Kidney (tissue), 13 donors: ENCODE measurements at regions not wholly inside any gene's neighbourhood (a gene's known extent, or its start where the extent isn't known, plus 50 kb on each side); places are given as distances from the start of the nearest gene placed in this dataset.

Experiments
- DNase-seq, 5 donors: peaks; one replicate each; pipeline ENCODE4 v3.0.0-alpha.2; 2013 to 2020
- FAIRE-seq: peaks from 2 replicates; lab custom pipeline; 2012; peaks lifted over from hg19 to GRCh38; lab: Jason Lieb, UNC
- H3K27ac ChIP-seq, 2 donors: one replicate each; pipeline ENCODE4 v1.7.0; 2013; ENCODE audit warnings: low read depth in 2 of 2, low read length in 2 of 2, inconsistent platforms in 1 of 2
- H3K27me3 ChIP-seq: one replicate; pipeline ENCODE4 v1.7.1; 2013; ENCODE audit warnings: low read length, inconsistent platforms; ENCODE audit not compliant: control insufficient read depth, insufficient read depth
- H3K36me3 ChIP-seq, 3 donors: one replicate each; pipeline versions ENCODE4 v1.7.0 to v1.7.1; 2013; ENCODE audit warnings: low read length in 3 of 3, control low read depth in 1 of 3, inconsistent platforms in 1 of 3; ENCODE audit not compliant: insufficient read depth in 3 of 3, control insufficient read depth in 2 of 3
- H3K4me1 ChIP-seq, 3 donors: one replicate each; pipeline versions ENCODE4 v1.7.0 to v1.7.1; 2013; ENCODE audit warnings: low read length in 3 of 3, inconsistent platforms in 1 of 3, low read depth in 1 of 3; ENCODE audit not compliant: control insufficient read depth in 2 of 3, insufficient read depth in 2 of 3
- H3K4me3 ChIP-seq, 3 donors: one replicate each; pipeline versions ENCODE4 v1.7.0 to v1.8.1; 2013; ENCODE audit warnings: low read length in 3 of 3, control low read depth in 1 of 3, inconsistent platforms in 1 of 3
- H3K9ac ChIP-seq, 3 donors: one replicate each; pipeline versions ENCODE4 v1.7.0 to v1.7.1; 2013; ENCODE audit warnings: low read length in 3 of 3, control low read depth in 1 of 3, inconsistent platforms in 1 of 3
- H3K9me3 ChIP-seq, 3 donors: one replicate each; pipeline versions ENCODE4 v1.7.0 to v1.7.1; 2013; ENCODE audit warnings: low read length in 3 of 3, control low read depth in 1 of 3, inconsistent platforms in 1 of 3; ENCODE audit not compliant: control insufficient read depth in 2 of 3, insufficient read depth in 1 of 3
- intact Hi-C: fragments of 100-400 bp; cut with DNase I; formaldehyde crosslinking; loops from one replicate; pipeline ENCODE4 v1.11.1; 2022
- TF ChIP-seq, protein P1 (sequence below): IDR thresholded peaks from 3 replicates; pipeline ENCODE4 v1.5.1; 2012; ENCODE audit warnings: mild to moderate bottlenecking, moderate library complexity, borderline replicate concordance; ENCODE audit not compliant: insufficient read depth; ENCODE audit errors: extremely low read depth
- donor health status: control.
- donor health status: control.
- donor health status: control.
- donor health status: control.
- donor health status: control.
- donor health status: DM: yes; HTN: yes; CAD: no.
- donor health status: Normal renal cell carcinoma (clear cell type).

DNA sequence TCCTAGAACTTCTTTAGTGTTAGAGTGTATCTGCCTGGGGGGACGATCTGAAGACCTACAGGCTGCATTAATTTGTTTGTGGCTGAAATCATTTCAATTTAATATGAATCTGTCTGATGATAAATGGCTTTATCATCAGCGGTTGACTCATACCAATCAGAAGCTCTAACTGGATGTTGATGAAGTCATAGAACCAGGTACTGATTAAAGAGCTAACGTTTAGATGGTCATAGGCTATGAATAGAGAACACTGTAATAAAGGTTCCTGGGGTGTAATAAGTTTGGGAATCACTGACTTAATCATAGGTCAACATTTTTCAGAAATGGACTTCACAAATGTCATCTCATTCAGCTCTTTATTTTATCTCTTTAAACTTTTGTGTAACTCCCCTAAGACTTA is 329.9 kb downstream of the MSX2 start:
- intact Hi-C loops, result no loop called here
- DNase-seq, result no peak
- H3K9me3 ChIP-seq, result no peaks in the 10 kb centered on the region
- no peak for FAIRE-seq
- H3K36me3 ChIP-seq, result no peaks in the 10 kb centered on the region
- H3K4me1 ChIP-seq, result no peaks in the 10 kb centered on the region
- H3K27ac ChIP-seq, result no peak overlapping the region
- no peaks in the 10 kb centered on the region for H3K27me3 ChIP-seq
- TF ChIP-seq, protein P1, sequence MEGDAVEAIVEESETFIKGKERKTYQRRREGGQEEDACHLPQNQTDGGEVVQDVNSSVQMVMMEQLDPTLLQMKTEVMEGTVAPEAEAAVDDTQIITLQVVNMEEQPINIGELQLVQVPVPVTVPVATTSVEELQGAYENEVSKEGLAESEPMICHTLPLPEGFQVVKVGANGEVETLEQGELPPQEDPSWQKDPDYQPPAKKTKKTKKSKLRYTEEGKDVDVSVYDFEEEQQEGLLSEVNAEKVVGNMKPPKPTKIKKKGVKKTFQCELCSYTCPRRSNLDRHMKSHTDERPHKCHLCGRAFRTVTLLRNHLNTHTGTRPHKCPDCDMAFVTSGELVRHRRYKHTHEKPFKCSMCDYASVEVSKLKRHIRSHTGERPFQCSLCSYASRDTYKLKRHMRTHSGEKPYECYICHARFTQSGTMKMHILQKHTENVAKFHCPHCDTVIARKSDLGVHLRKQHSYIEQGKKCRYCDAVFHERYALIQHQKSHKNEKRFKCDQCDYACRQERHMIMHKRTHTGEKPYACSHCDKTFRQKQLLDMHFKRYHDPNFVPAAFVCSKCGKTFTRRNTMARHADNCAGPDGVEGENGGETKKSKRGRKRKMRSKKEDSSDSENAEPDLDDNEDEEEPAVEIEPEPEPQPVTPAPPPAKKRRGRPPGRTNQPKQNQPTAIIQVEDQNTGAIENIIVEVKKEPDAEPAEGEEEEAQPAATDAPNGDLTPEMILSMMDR, result no peak
- H3K9ac ChIP-seq, result no peak overlapping the region
- H3K4me3 ChIP-seq, result no peak overlapping the region

DNA sequence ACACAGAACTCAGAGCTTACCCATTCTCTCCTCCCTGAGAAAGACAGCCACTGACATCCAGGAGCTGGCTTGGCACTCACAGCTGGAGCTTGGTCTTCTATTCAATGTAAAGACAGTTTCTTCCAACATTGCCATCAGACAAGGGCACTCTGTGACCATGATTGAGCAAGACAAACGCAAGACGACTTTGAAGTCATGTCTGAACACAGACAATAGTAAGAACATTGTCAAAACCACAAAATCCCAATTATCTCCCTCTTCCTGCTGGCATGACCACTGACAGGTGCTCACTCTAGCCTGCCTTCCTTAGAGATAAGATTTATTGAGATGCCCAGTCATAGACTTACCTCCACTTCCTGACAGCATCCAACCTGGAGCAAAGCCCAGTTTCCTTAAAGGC is 328.0 kb downstream of the MSX2 start:
- no peak for DNase-seq
- no peaks in the 10 kb centered on the region for H3K36me3 ChIP-seq
- no peaks in the 10 kb centered on the region for H3K4me1 ChIP-seq
- no peaks in the 10 kb centered on the region for H3K9me3 ChIP-seq
- H3K27ac ChIP-seq, result no peak overlapping the region
- FAIRE-seq, result no peak
- no peaks in the 10 kb centered on the region for H3K27me3 ChIP-seq
- no peak overlapping the region for H3K9ac ChIP-seq
- no peak overlapping the region for H3K4me3 ChIP-seq
- intact Hi-C loops, result no loop called here
- TF ChIP-seq, protein P1, result no peak

DNA sequence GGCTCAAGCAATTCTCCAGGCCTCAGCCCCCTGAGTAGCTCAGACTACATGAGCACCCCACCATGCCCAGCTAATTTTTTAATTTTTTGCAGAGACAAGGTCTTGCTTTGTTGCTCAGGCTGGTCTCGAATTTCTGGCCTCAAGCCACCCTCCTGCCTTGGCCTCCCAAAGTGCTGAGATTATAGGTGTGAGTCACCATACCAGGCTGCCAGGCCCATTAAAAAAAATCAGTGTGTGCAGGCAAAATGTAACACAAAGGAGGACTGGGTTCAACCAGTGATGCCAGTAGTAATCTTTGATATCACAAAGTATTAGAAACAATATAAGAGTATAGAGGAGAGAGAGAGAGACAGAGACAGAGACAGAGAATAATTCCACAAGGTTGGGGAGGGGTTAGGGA is 322.7 kb downstream of the MSX2 start:
- H3K4me1 ChIP-seq, result no peaks in the 10 kb centered on the region
- TF ChIP-seq, protein P1, result no peak
- FAIRE-seq (no peak), DNase-seq (no peak)
- intact Hi-C loops, result no loop called here
- no peak overlapping the region for H3K4me3 ChIP-seq
- H3K27me3 ChIP-seq, result no peaks in the 10 kb centered on the region
- no peak overlapping the region for H3K9ac ChIP-seq
- no peaks in the 10 kb centered on the region for H3K36me3 ChIP-seq
- H3K27ac ChIP-seq, result no peak overlapping the region
- no peaks in the 10 kb centered on the region for H3K9me3 ChIP-seq

DNA sequence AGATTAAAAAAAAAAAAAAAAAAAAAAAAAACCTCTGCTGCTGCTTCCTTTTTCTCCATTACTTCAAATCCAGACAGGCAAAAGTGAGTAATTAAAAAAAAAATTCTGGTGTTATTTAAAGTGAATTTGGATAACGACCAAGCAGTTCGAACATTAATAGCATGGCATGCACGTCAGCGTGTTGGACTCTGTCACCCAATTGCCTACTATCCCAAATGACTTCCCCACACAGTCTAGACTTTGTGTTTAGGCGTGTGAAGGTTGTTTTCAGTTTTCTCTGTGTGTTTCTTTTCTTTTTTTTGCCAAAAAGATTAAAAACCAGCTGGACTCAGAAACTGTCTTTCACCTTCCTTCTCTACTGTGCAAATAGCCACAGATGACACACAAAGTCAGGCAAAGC is 321.4 kb downstream of the MSX2 start:
- TF ChIP-seq, protein P1, result no peak
- H3K9ac ChIP-seq, result no peak overlapping the region
- no peaks in the 10 kb centered on the region for H3K9me3 ChIP-seq
- H3K27me3 ChIP-seq, result no peaks in the 10 kb centered on the region
- FAIRE-seq (no peak), DNase-seq (no peak)
- intact Hi-C loops, result no loop called here
- H3K27ac ChIP-seq, result no peak overlapping the region
- H3K4me1 ChIP-seq, result no peaks in the 10 kb centered on the region
- H3K36me3 ChIP-seq, result no peaks in the 10 kb centered on the region
- H3K4me3 ChIP-seq, result no peak overlapping the region
